GM13977 (cell line): ENCODE measurements at regions not wholly inside any gene's neighbourhood (a gene's known extent, or its start where the extent isn't known, plus 50 kb on each side); places are given as distances from the start of the nearest gene placed in this dataset.

Source experiments
- DNase-seq: peaks from one replicate; pipeline ENCODE4 v3.0.0; 2012; ENCODE audit warnings: low spot score
- CTCF ChIP-seq: IDR thresholded peaks from 2 replicates; pipeline ENCODE4 v1.5.1; 2012; ENCODE audit warnings: mild to moderate bottlenecking, control low read depth; ENCODE audit not compliant: insufficient read depth; ENCODE audit errors: extremely low read depth, missing control alignments
- in situ Hi-C: fragments of 300-500 bp; cut with MboI; formaldehyde crosslinking; loops from one replicate; pipeline ENCODE4 v1.12.0; 2022; ENCODE audit warnings: low sequenced_read_pairs, low pct_unique_long_range_greater_than_20kb, mixed read lengths, inconsistent platforms; ENCODE audit not compliant: unreplicated experiment

- no peak for DNase-seq
- no peak for TF ChIP-seq CTCF
- in situ Hi-C loops = loop anchor here (25.0 kb wide), 1 partner anchor 104 kb away; no protein-coding TSS in a partner anchor
These were observed 89.1 kb upstream of the HS3ST3A1 start for GRCh38 chr17:13690806-13691205.

- DNase-seq = no peak
- in situ Hi-C loops = loop anchor here (25.0 kb wide), 1 partner anchor 108 kb away; no protein-coding TSS in a partner anchor
- TF ChIP-seq CTCF = no peak
These were observed 93.2 kb upstream of the HS3ST3A1 start for GRCh38 chr17:13694934-13695333.

GRCh38 chr17:13698832-13699231, 97.1 kb upstream of the HS3ST3A1 start:
- no peak for DNase-seq
- TF ChIP-seq CTCF = no peak
- in situ Hi-C loops = loop anchor here (25.0 kb wide), 1 partner anchor 112 kb away; no protein-coding TSS in a partner anchor

GRCh38 chr17:13699261-13699660, 97.5 kb upstream of the HS3ST3A1 start:
- TF ChIP-seq CTCF = no peak
- no peak for DNase-seq
- in situ Hi-C loops = loop anchor here (25.0 kb wide), 1 partner anchor 112 kb away; no protein-coding TSS in a partner anchor

- in situ Hi-C loops = no loop called here
- no peak for TF ChIP-seq CTCF
- no peak for DNase-seq
These were observed 100.5 kb upstream of the HS3ST3A1 start for GRCh38 chr17:13702266-13702665.

GRCh38 chr17:13704333-13704732, 102.6 kb upstream of the HS3ST3A1 start:
- no peak for DNase-seq
- in situ Hi-C loops = no loop called here
- no peak for TF ChIP-seq CTCF

- in situ Hi-C loops = no loop called here
- no peak for TF ChIP-seq CTCF
These were observed 103.5 kb upstream of the HS3ST3A1 start for GRCh38 chr17:13705221-13705620.

More at GRCh38 chr17:13705221-13705620, 103.5 kb upstream of the HS3ST3A1 start:
- no peak for DNase-seq
